ENCODE measurements at regions not wholly inside any gene's neighbourhood (a gene's known extent, or its start where the extent isn't known, plus 50 kb on each side); places are given as distances from the start of the nearest gene placed in this dataset.
"Not testable (repeated sequence)": the region's sequence is repeated elsewhere in the genome, so short reads cannot be mapped to it uniquely, and the experiment has no call there.

GRCh38 chr15:44844936-44845335, 108.6 kb downstream of the TRIM69 start:
- not testable (repeated sequence) for TF ChIP-seq RAD21 (IDR thresholded peaks at IDR 0.05); CTCF (IDR thresholded peaks at IDR 0.05; ENCODE audit: low read depth, low read length, missing input control); JUND (IDR thresholded peaks at IDR 0.05); GABPA (IDR thresholded peaks at IDR 0.05 in 1 of 2, conservative IDR thresholded peaks at IDR 0.05 in 1 of 2); YY1 (IDR thresholded peaks at IDR 0.05)

Data from liver (tissue), 3 donors.